ENCODE measurements at regions not wholly inside any gene's neighbourhood (a gene's known extent, or its start where the extent isn't known, plus 50 kb on each side); places are given as distances from the start of the nearest gene placed in this dataset.

DNA sequence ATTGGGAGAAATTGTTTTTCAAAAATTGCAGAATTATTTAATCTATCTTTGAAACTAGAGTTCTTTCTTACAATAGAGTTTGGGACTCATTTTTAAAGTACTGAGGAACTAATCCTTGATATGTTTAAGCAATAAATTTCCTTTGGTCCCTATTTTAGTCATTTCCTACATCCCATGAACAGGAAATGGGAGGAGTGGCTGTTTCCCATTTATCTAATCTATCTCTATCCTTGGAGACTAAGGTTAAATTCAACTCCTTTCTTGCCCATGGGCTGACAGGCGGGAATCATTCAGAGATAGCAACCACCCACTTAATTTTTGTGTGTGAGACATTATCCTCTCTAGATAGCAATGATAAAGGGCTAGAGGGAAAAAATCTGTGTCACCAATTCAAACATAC is 131.6 kb upstream of the EMCN start:
- H3K27ac ChIP-seq, result no peak overlapping the region
- ChIA-PET CTCF (interaction anchor here (0.7 kb wide), 1 partner anchor 68 kb away, joined by 3 read pairs; no protein-coding TSS in a partner anchor), POLR2A (ENCODE audit: low non-redundant PET) (no interaction called here)
- TF ChIP-seq, protein P1, sequence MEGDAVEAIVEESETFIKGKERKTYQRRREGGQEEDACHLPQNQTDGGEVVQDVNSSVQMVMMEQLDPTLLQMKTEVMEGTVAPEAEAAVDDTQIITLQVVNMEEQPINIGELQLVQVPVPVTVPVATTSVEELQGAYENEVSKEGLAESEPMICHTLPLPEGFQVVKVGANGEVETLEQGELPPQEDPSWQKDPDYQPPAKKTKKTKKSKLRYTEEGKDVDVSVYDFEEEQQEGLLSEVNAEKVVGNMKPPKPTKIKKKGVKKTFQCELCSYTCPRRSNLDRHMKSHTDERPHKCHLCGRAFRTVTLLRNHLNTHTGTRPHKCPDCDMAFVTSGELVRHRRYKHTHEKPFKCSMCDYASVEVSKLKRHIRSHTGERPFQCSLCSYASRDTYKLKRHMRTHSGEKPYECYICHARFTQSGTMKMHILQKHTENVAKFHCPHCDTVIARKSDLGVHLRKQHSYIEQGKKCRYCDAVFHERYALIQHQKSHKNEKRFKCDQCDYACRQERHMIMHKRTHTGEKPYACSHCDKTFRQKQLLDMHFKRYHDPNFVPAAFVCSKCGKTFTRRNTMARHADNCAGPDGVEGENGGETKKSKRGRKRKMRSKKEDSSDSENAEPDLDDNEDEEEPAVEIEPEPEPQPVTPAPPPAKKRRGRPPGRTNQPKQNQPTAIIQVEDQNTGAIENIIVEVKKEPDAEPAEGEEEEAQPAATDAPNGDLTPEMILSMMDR (conservative IDR thresholded peaks at IDR 0.05; ENCODE audit: low read depth), result no peak
- DNase-seq (ENCODE audit: low spot score), result no peak

GRCh38 chr4:100644150-100644549 is 126.3 kb upstream of the EMCN start:
- DNase-seq (ENCODE audit: low spot score), result no peak
- H3K27ac ChIP-seq, result no peak overlapping the region
- ChIA-PET CTCF (interaction anchor here (0.6 kb wide), 1 partner anchor 97 kb away, joined by 3 read pairs; no protein-coding TSS in a partner anchor), POLR2A (ENCODE audit: low non-redundant PET) (no interaction called here)
- TF ChIP-seq, protein P1 (conservative IDR thresholded peaks at IDR 0.05; ENCODE audit: low read depth), result no peak

DNA sequence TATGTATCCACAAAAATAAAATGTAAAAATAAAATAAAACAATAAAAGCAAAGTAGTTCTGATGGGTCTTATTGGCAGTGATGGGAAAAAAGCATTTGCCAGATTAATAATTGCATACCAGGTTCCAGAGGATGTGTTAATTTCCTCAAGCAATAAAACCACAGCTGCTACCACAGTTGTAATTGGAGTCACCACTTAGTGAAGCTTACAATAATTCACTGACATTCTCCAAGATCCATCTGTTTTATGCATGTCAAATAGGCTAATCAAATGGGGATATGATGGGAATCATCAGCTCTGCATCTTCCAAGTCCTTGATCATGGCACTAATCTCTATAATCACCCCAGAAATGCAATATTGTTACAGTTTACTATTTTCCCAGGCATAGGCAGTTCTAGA is 123.5 kb upstream of the EMCN start:
- POLR2A ChIA-PET (ENCODE audit: low non-redundant PET), result no interaction called here
- no peak for DNase-seq (ENCODE audit: low spot score)
- CTCF ChIA-PET, result interaction anchor here (0.6 kb wide), 1 partner anchor 118 kb away, joined by 4 read pairs; no protein-coding TSS in a partner anchor
- TF ChIP-seq, protein P1 (conservative IDR thresholded peaks at IDR 0.05; ENCODE audit: low read depth), result no peak
- no peak overlapping the region for H3K27ac ChIP-seq

- TF ChIP-seq, protein P1 (conservative IDR thresholded peaks at IDR 0.05; ENCODE audit: low read depth), result no peak
- ChIA-PET POLR2A (ENCODE audit: low non-redundant PET) (no interaction called here), CTCF (no interaction called here)
- H3K27ac ChIP-seq, result no peak overlapping the region
- no peak for DNase-seq (ENCODE audit: low spot score)
These were observed 118.1 kb upstream of the EMCN start for GRCh38 chr4:100635899-100636298.

DNA sequence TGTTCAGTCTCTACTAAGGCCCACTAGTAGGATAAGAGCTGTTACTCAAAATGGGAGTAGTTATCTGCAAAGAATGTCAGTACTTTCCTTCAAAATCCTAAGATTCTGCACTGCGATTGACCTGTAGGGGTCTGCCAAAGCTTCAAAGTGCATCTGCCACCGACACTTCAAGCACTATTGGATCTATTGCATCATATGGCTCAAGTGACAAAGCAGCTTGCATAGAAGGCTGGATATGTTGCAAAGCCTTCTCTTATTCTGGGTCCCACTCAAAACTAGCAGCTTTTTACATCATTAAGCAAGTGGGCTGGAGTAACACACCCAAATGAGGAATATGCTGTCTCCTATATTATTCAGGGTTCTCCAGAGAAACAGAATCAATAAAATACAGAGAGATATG is 115.4 kb upstream of the EMCN start:
- TF ChIP-seq, protein P1 (conservative IDR thresholded peaks at IDR 0.05; ENCODE audit: low read depth), result no peak
- ChIA-PET POLR2A (ENCODE audit: low non-redundant PET) (no interaction called here), CTCF (no interaction called here)
- DNase-seq (ENCODE audit: low spot score), result no peak
- H3K27ac ChIP-seq, result no peak overlapping the region

GRCh38 chr4:100632163-100632562 is 114.3 kb upstream of the EMCN start:
- H3K27ac ChIP-seq, result no peak overlapping the region
- TF ChIP-seq, protein P1 (conservative IDR thresholded peaks at IDR 0.05; ENCODE audit: low read depth), result no peak
- ChIA-PET CTCF (interaction anchor here (0.7 kb wide), 1 partner anchor 374 kb away, joined by 3 read pairs; no protein-coding TSS in a partner anchor), POLR2A (ENCODE audit: low non-redundant PET) (no interaction called here)
- DNase-seq (ENCODE audit: low spot score), result no peak
